Astrocyte of the cerebellum (primary cell): ENCODE measurements at regions not wholly inside any gene's neighbourhood (a gene's known extent, or its start where the extent isn't known, plus 50 kb on each side); places are given as distances from the start of the nearest gene placed in this dataset.

Experiments
- DNase-seq: peaks from one replicate; pipeline ENCODE4 v3.0.0-alpha.2; 2011; ENCODE audit warnings: low read depth
- H3K4me3 ChIP-seq: 2 replicates; pipeline ENCODE4 v1.5.1; 2011; ENCODE audit warnings: mild to moderate bottlenecking, low read depth, low read length, moderate library complexity
- in situ Hi-C: cut with HindIII; loops from 2 replicates; pipeline ENCODE4 v1.10.0; 2017; ENCODE audit warnings: low sequenced_read_pairs
- TF ChIP-seq, protein P1 (sequence below): IDR thresholded peaks from 2 replicates; pipeline ENCODE4 v1.5.1; 2012; ENCODE audit warnings: low read length, low read depth, moderate library complexity, mild to moderate bottlenecking; ENCODE audit errors: missing control alignments

DNA sequence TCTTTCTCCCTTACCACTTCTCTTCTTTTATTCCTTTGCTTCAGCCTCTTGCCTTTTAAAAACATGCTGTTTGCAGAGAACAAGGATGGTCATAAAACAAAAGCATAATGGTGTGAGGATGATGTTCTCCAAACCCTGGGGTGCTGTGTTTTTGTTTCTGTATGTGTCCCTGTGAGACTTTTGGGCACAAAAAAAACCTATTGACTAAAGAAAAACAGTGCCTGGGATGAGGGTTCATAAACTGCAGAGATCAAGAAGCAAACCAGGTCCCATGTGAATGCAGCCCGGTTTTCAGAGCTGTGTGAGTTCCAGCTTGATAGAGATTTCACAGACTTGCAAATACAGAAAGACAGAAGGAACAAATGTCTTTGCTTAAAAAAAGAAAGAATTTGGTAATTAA lies 148.6 kb upstream of the CPSF6 start:
- H3K4me3 ChIP-seq = no peak overlapping the region
- in situ Hi-C loops = no loop called here
- DNase-seq = no peak
- TF ChIP-seq, protein P1, sequence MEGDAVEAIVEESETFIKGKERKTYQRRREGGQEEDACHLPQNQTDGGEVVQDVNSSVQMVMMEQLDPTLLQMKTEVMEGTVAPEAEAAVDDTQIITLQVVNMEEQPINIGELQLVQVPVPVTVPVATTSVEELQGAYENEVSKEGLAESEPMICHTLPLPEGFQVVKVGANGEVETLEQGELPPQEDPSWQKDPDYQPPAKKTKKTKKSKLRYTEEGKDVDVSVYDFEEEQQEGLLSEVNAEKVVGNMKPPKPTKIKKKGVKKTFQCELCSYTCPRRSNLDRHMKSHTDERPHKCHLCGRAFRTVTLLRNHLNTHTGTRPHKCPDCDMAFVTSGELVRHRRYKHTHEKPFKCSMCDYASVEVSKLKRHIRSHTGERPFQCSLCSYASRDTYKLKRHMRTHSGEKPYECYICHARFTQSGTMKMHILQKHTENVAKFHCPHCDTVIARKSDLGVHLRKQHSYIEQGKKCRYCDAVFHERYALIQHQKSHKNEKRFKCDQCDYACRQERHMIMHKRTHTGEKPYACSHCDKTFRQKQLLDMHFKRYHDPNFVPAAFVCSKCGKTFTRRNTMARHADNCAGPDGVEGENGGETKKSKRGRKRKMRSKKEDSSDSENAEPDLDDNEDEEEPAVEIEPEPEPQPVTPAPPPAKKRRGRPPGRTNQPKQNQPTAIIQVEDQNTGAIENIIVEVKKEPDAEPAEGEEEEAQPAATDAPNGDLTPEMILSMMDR = no peak

DNA sequence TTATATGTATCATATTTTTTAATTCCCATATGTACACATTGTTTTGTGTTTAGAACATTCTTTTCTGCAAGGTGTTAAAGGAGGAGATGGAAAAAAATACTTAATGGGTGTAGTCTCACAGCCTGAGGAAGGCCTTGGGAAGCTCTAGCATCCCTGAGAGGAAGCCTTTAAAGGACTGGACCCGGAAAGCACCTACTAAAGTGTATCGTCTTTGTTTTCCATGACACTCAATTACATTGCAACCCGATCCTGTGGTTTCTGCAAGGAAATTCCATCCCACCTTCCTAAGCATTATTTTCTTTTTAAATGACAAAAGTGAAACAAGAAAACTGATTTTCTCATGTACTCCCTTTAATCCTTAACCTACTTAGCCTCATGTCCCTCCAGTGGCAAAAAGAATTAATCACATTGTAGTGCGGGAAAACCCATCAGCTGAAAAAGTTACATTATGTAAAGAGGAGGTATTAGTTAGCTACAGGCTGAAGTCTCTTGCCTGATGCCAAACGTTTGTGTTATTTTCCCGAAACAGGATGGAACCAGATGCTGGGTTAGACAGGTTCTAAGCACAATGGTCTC lies 147.8 kb upstream of the CPSF6 start:
- no peak for DNase-seq
- in situ Hi-C loops = no loop called here
- no peak overlapping the region for H3K4me3 ChIP-seq
- TF ChIP-seq, protein P1 = no peak

DNA sequence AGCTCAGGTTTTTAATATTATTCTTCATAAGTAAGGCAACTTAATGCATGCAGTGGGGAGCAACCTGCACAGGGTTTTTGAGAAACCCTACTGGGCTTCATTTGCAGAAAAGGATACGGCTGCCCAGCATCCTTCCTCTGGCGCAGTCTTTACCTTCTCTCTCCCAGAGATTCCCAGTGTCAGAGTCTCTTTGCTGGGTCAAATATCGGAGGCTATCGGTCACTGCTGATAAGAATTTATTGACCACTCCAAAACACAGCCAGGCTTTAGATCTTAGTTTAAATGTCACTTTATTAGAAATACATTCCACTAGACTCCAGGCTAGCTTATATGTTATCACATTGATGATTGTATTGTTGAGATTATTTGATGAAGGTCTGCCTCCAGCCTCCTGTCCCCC lies 147.2 kb upstream of the CPSF6 start:
- TF ChIP-seq, protein P1 = no peak
- no peak overlapping the region for H3K4me3 ChIP-seq
- no peak for DNase-seq
- in situ Hi-C loops = no loop called here

DNA sequence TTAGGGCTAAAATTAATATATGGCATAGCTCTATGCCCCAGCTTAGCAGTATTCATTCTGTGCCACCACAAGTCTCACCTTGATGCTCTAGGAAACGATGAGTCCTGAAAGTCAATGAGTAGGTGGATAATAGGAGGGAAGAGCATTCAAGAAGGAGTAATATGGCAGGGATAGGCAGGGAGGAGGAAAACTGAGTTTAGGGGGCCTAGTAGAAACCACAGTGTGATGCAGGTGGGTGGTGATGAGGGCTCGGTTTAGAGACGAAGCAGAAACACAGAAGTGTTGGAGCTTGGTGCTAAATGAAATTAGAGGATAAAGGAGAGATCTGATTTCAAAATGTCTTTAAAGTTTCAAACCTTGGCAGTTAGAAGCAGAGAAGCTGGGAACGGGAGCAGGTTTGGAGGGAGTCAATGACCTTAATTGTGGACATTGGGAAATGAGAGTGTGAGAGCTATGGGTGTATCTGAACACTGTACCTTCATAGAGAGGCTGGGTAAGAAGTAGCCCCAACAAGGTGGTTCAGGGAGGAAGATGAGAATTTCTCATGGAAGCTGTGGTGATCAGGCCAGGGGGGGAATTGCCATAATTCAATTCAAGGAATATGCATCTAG lies 144.7 kb upstream of the CPSF6 start:
- TF ChIP-seq, protein P1 = no peak
- no peak overlapping the region for H3K4me3 ChIP-seq
- in situ Hi-C loops = no loop called here
- no peak for DNase-seq

DNA sequence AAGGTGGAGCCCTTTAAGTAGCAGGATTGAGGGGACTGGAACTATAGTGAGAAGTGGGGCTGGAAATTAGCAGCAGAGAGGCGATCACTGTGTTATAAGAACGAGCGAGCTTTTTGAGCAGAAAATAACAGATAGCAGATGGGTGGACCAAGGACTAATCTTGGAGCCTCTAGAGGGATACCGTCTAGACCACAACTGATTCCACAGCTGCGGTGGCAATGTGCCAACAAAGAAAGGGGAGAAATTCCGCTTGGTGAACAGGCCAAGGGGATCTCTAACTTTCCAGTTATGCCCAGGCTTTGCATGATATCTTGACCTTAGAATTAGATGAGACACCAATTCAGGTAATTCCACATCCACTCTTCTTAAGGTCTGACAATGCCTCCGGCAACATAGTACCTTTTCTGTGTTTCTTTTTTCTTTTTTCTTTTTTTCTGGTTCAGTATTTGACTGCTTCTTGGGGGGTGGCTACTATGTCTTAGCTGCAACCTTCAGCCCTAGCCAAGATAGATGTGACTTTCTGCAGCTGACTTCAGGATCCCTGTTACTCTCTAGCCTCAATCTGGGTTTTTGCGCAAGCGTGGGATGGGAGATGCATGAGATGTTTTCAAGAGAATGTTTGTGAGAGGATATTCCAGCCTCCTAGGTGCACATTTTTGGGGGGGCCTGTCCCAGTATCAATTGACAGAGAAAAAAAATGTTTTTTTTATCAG lies 143.4 kb upstream of the CPSF6 start:
- no peak overlapping the region for H3K4me3 ChIP-seq
- no peak for DNase-seq
- in situ Hi-C loops = no loop called here
- TF ChIP-seq, protein P1 = no peak

DNA sequence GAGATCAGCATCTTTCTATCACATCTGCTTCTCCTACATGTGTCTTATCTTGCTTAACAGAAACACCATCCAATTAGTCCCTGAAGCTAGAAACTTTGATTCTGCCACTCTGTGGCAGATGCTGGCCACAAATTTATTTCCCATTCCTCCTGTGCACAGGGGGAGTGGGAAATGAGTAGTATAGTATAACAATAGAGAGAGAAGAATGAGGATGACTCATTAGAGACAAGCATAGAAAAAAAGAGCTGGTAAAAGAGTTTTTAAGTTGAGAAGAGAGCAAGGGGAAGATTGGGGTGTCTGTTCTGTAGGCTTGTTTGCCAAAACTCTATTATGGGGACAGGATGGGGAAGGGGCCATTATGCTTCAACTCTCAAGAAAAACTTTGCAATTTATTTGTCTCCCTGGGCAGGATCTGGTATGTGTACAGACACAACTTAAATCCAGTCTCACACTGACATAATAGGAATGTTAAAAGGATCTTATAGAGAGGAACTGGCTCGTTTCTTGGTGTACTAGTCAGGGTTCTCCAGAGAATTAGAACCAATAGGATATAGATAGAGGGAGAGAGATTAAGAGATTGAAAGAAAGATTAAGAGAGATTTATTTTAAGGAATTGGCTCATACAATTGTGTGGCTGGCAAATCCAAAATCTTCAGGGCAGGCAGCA lies 142.6 kb upstream of the CPSF6 start:
- in situ Hi-C loops = no loop called here
- TF ChIP-seq, protein P1 = no peak
- peak; percentile 37 for DNase-seq
- H3K4me3 ChIP-seq = no peak overlapping the region
